MM.1S (cell line): ENCODE measurements at regions not wholly inside any gene's neighbourhood (a gene's known extent, or its start where the extent isn't known, plus 50 kb on each side); places are given as distances from the start of the nearest gene placed in this dataset.

Experiments used
- CTCF ChIP-seq: fragments of 300-600 bp; sonication (generic); IDR thresholded peaks from 2 replicates; pipeline ENCODE4 v1.5.1; 2016; ENCODE audit warnings: antibody characterized with exemption, low read length, mixed read lengths
- EZH2phosphoT487 ChIP-seq: fragments of 300-600 bp; sonication (generic); IDR thresholded peaks from 2 replicates; pipeline ENCODE4 v1.6.1; 2018; ENCODE audit warnings: antibody characterized with exemption, low read length

GRCh38 chr2:120861576-120862191, 126.0 kb downstream of the GLI2 start:
- TF ChIP-seq CTCF = no peak
- no peak for TF ChIP-seq EZH2phosphoT487
